Body of pancreas (tissue), 4 donors: ENCODE measurements at regions not wholly inside any gene's neighbourhood (a gene's known extent, or its start where the extent isn't known, plus 50 kb on each side); places are given as distances from the start of the nearest gene placed in this dataset.

Source experiments
- POLR2A ChIP-seq, 3 donors: fragments of 450-650 bp; IDR thresholded peaks; one replicate each; pipeline ENCODE4 v1.6.1; 2016; ENCODE audit warnings: antibody characterized with exemption in 3 of 3, mild to moderate bottlenecking in 2 of 3
- TF ChIP-seq, protein P1 (sequence below), 7 experiments: fragments of 450-650 bp in 4 of 7; fragments of 200-600 bp in 3 of 7; sonication (generic) in 3 of 7; IDR thresholded peaks; one replicate each; pipeline ENCODE4 v1.5.1; 2016 to 2019; ENCODE audit warnings: antibody characterized with exemption in 7 of 7

DNA sequence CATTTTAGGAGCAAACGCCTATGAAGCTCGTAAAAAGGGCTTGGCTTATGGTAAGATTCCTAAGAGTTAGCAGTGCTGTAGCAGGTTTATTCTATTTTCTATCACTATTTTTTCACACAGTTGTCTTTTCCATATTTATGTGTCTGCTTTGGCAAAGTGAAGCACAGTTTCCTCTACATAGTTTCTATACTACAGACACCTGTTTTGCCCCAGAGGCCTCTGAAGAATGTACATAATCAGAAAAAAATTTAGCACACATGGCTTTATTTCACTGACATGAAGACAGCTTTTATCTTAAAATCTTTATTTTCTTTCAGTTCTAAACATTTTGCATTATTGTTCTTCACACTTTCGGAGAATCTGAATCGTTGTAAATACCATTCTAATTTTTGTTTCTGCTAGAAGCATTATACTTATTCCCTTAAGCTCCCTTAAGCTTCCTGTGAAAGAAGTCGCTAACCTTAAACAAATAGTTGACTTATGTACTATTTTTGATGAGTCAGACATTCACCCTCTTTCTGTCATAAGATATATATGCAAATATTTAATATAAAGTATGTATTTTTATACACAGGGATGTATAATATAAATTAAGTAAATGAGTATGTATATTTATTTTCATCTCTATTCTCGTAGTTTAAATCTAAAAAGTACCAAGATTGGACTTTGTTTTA, 816.0 kb downstream of the OLFM4 start:
- TF ChIP-seq, protein P1, sequence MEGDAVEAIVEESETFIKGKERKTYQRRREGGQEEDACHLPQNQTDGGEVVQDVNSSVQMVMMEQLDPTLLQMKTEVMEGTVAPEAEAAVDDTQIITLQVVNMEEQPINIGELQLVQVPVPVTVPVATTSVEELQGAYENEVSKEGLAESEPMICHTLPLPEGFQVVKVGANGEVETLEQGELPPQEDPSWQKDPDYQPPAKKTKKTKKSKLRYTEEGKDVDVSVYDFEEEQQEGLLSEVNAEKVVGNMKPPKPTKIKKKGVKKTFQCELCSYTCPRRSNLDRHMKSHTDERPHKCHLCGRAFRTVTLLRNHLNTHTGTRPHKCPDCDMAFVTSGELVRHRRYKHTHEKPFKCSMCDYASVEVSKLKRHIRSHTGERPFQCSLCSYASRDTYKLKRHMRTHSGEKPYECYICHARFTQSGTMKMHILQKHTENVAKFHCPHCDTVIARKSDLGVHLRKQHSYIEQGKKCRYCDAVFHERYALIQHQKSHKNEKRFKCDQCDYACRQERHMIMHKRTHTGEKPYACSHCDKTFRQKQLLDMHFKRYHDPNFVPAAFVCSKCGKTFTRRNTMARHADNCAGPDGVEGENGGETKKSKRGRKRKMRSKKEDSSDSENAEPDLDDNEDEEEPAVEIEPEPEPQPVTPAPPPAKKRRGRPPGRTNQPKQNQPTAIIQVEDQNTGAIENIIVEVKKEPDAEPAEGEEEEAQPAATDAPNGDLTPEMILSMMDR (IDR thresholded peaks at IDR 0.05), result no peak
- TF ChIP-seq POLR2A (IDR thresholded peaks at IDR 0.05), result no peak
